Endothelial cell of umbilical vein (primary cell): ENCODE measurements at regions not wholly inside any gene's neighbourhood (a gene's known extent, or its start where the extent isn't known, plus 50 kb on each side); places are given as distances from the start of the nearest gene placed in this dataset.

ENCODE experiments used
- BruUV-seq: library from RNA; stranded (reverse); fragments of 400-500 nt; replicated peaks from 2 replicates; lab custom pipeline; 2021; lab: Mats Ljungman, UMichigan
- CTCF ChIA-PET: fragments of 300-600, 350-600 bp; sonication (Branson Sonifier 250); formaldehyde crosslinking; loops from one replicate; lab custom pipeline; 2021; ENCODE audit warnings: antibody characterized with exemption, inconsistent platforms; lab: Charles Lee
- POLR2A ChIA-PET: fragments of 300-600, 350-600 bp; sonication (Branson Sonifier 250); formaldehyde crosslinking; loops from one replicate; lab custom pipeline; 2021; ENCODE audit warnings: antibody characterized with exemption, inconsistent platforms; lab: Charles Lee
- DNase-seq: peaks from one replicate; pipeline ENCODE4 v3.0.0-alpha.2; 2011; ENCODE audit warnings: low read depth, low spot score
- FAIRE-seq: peaks from 2 replicates; lab custom pipeline; 2011; peaks lifted over from hg19 to GRCh38; lab: Jason Lieb, UNC
- H2AFZ ChIP-seq: 2 replicates; pipeline ENCODE4 v1.6.0; 2012; ENCODE audit warnings: low read depth, low read length, control low read depth, inconsistent platforms
- H3K27ac ChIP-seq: 2 replicates; pipeline ENCODE4 v1.5.1; 2011; ENCODE audit warnings: low read depth, mild to moderate bottlenecking, control low read depth, low read length, moderate library complexity; ENCODE audit not compliant: insufficient read depth
- H3K27me3 ChIP-seq, 2 experiments: 2 replicates each; pipeline versions ENCODE4 v1.6.0 to v1.6.1; 2011; ENCODE audit warnings: low read length in 2 of 2, mixed read lengths in 1 of 2; ENCODE audit not compliant: control insufficient read depth in 2 of 2, insufficient read depth in 2 of 2
- H3K36me3 ChIP-seq, 2 experiments: 2 replicates in 1 of 2; 3 replicates in 1 of 2; pipeline ENCODE4 v1.5.1; 2011; ENCODE audit warnings: low read length in 2 of 2, mild to moderate bottlenecking in 1 of 2, moderate library complexity in 1 of 2; ENCODE audit not compliant: control insufficient read depth in 2 of 2, insufficient read depth in 2 of 2; ENCODE audit errors: extremely low read depth in 1 of 2
- H3K4me1 ChIP-seq: 3 replicates; pipeline ENCODE4 v1.5.1; 2011; ENCODE audit warnings: mild to moderate bottlenecking, low read length; ENCODE audit not compliant: control insufficient read depth, insufficient read depth; ENCODE audit errors: extremely low read depth
- H3K4me2 ChIP-seq: 2 replicates; pipeline ENCODE4 v1.6.1; 2011; ENCODE audit warnings: low read length, control low read depth, mixed read lengths; ENCODE audit not compliant: insufficient read depth
- H3K4me3 ChIP-seq, 3 experiments: fragments of 200-600 bp in 1 of 3; sonication (generic), shearing (Covaris generic) in 1 of 3; replicated peaks in 1 of 3; 2 replicates each; pipeline ENCODE4 v1.5.1; 2011 to 2016; ENCODE audit warnings: control low read depth in 3 of 3, low read length in 3 of 3, mild to moderate bottlenecking in 2 of 3, inconsistent platforms in 1 of 3, low read depth in 1 of 3, moderate library complexity in 1 of 3; ENCODE audit not compliant: insufficient read depth in 1 of 3
- H3K79me2 ChIP-seq: 2 replicates; pipeline ENCODE4 v1.6.0; 2012; ENCODE audit warnings: low read length, inconsistent platforms; ENCODE audit not compliant: control insufficient read depth, insufficient read depth
- H3K9ac ChIP-seq: replicated peaks from 2 replicates; pipeline ENCODE3; 2011; ENCODE audit warnings: low read length, control low read depth; ENCODE audit not compliant: insufficient read depth; ENCODE audit errors: extremely low read depth
- H3K9me1 ChIP-seq: replicated peaks from 3 replicates; pipeline ENCODE4 v1.6.0; 2011; ENCODE audit warnings: mild to moderate bottlenecking, low read length; ENCODE audit not compliant: control insufficient read depth, insufficient read depth; ENCODE audit errors: extremely low read depth
- H3K9me3 ChIP-seq: replicated peaks from 2 replicates; pipeline ENCODE4 v1.5.1; 2012; ENCODE audit warnings: low read length, inconsistent platforms; ENCODE audit not compliant: control insufficient read depth, insufficient read depth
- H4K20me1 ChIP-seq: replicated peaks from 2 replicates; pipeline ENCODE3; 2011; ENCODE audit warnings: mild to moderate bottlenecking, low read length; ENCODE audit not compliant: control insufficient read depth, insufficient read depth; ENCODE audit errors: extremely low read depth
- CTCF ChIP-seq, 2 donors: IDR thresholded peaks; 1 replicate in 1 of 2; 2 replicates in 1 of 2; pipeline ENCODE4 v1.5.1; 2011; ENCODE audit warnings: low read length in 2 of 2, mild to moderate bottlenecking in 2 of 2, moderate library complexity in 2 of 2, control low read depth in 1 of 2, inconsistent platforms in 1 of 2, low read depth in 1 of 2; ENCODE audit not compliant: insufficient read depth in 1 of 2; ENCODE audit errors: extremely low read depth in 1 of 2
- EZH2 ChIP-seq: IDR thresholded peaks from 2 replicates; pipeline ENCODE4 v1.6.1; 2012; ENCODE audit warnings: borderline replicate concordance, low read depth, mild to moderate bottlenecking, moderate library complexity, low read length, inconsistent platforms; ENCODE audit not compliant: severe bottlenecking
- FOS ChIP-seq: IDR thresholded peaks from 2 replicates; pipeline ENCODE4 v1.6.1; 2011; ENCODE audit warnings: mild to moderate bottlenecking, low read length, moderate library complexity, borderline replicate concordance; ENCODE audit not compliant: insufficient read depth
- GATA2 ChIP-seq: IDR thresholded peaks from 2 replicates; pipeline ENCODE4 v1.7.0; 2011; ENCODE audit warnings: low read depth, mild to moderate bottlenecking, moderate library complexity, mixed read lengths, low read length; ENCODE audit not compliant: insufficient read length, insufficient read depth
- JUN ChIP-seq: IDR thresholded peaks from 2 replicates; pipeline ENCODE4 v1.6.1; 2011; ENCODE audit warnings: borderline replicate concordance, low read depth; ENCODE audit not compliant: insufficient read length, insufficient read depth
- MAX ChIP-seq: IDR thresholded peaks from 2 replicates; pipeline ENCODE4 v1.6.1; 2011; ENCODE audit not compliant: insufficient read depth, insufficient read length
- MYC ChIP-seq: IDR thresholded peaks from one replicate; pipeline ENCODE4 v1.6.1; 2011; ENCODE audit warnings: mild to moderate bottlenecking, low read depth, low read length
- POLR2A ChIP-seq: IDR thresholded peaks from 2 replicates; pipeline ENCODE4 v1.6.1; 2012; ENCODE audit warnings: low read depth, mild to moderate bottlenecking, control low read depth, low read length
- POLR2AphosphoS5 ChIP-seq: IDR thresholded peaks from 2 replicates; pipeline ENCODE4 v1.6.1; 2012; ENCODE audit warnings: low read depth, mild to moderate bottlenecking, control low read depth, low read length, moderate library complexity; ENCODE audit not compliant: insufficient read depth
- dilution Hi-C: fragments of 300-500 bp; cut with MboI; formaldehyde crosslinking; loops from one replicate; pipeline ENCODE4 v1.15.0; 2019; ENCODE audit warnings: low sequenced_read_pairs; ENCODE audit not compliant: extremely low pct_ligation_motif_present
- intact Hi-C: fragments of 100-400 bp; cut with micrococcal nuclease; formaldehyde crosslinking; loops from one replicate; pipeline ENCODE4 v1.10.0; 2022

- no peak overlapping the region for H2AFZ ChIP-seq
- TF ChIP-seq POLR2A (no peak), MYC (no peak), GATA2 (no peak), EZH2 (no peak), POLR2AphosphoS5 (no peak), FOS (no peak), CTCF (IDR thresholded peaks at IDR 0.05; ENCODE audit: extremely low read depth in 1 of 2, insufficient read depth in 1 of 2, low read depth in 1 of 2, low read length in 2 of 2) (no peak), JUN (no peak), MAX (no peak)
- H3K79me2 ChIP-seq: no peaks in the 10 kb centered on the region
- H3K27ac ChIP-seq: no peak overlapping the region
- H3K9ac ChIP-seq: no peak overlapping the region
- CTCF ChIA-PET: interaction anchor here (1.8 kb wide), 1 partner anchor 9 kb away, joined by 4 read pairs; no protein-coding TSS in a partner anchor
- intact Hi-C loops: no loop called here
- H3K4me2 ChIP-seq: no peak overlapping the region
- POLR2A ChIA-PET: no interaction called here
- no TSS peak for BruUV-seq
- H3K9me1 ChIP-seq: no peaks in the 10 kb centered on the region
- no peaks in the 10 kb centered on the region for H3K27me3 ChIP-seq
- DNase-seq (no peak), FAIRE-seq (no peak)
- dilution Hi-C loops: no loop called here
- no peaks in the 10 kb centered on the region for H3K4me1 ChIP-seq
- no peaks in the 10 kb centered on the region for H4K20me1 ChIP-seq
- no peaks in the 10 kb centered on the region for H3K9me3 ChIP-seq
- H3K4me3 ChIP-seq: no peak overlapping the region
- H3K36me3 ChIP-seq: no peaks in the 10 kb centered on the region
Observed at GRCh38 chr6:139557547-139557946, 183.1 kb upstream of the CITED2 start.
